Testis (tissue), 2 donors: ENCODE measurements at regions not wholly inside any gene's neighbourhood (a gene's known extent, or its start where the extent isn't known, plus 50 kb on each side); places are given as distances from the start of the nearest gene placed in this dataset.

Experiments
- CTCF ChIP-seq, 3 experiments: fragments of 450-650 bp in 2 of 3; fragments of 200-600 bp in 1 of 3; sonication (generic) in 1 of 3; IDR thresholded peaks; one replicate each; pipeline ENCODE4 v1.5.1; 2016 to 2019; ENCODE audit warnings: antibody characterized with exemption in 3 of 3, mild to moderate bottlenecking in 2 of 3, moderate library complexity in 1 of 3
- POLR2A ChIP-seq: fragments of 450-650 bp; IDR thresholded peaks from one replicate; pipeline ENCODE4 v1.6.1; 2017; ENCODE audit warnings: antibody characterized with exemption, mild to moderate bottlenecking, moderate library complexity

- no peak for TF ChIP-seq POLR2A
- TF ChIP-seq CTCF (IDR thresholded peaks at IDR 0.05), result no peak
Measured at GRCh38 chr13:28566283-28566682, 71.4 kb upstream of the FLT1 start.
